Adrenal gland (tissue), 5 donors: ENCODE measurements at regions not wholly inside any gene's neighbourhood (a gene's known extent, or its start where the extent isn't known, plus 50 kb on each side); places are given as distances from the start of the nearest gene placed in this dataset.

Source experiments
- CTCF ChIP-seq, 6 experiments: fragments of 450-650 bp in 4 of 6; fragments of 200-600 bp in 2 of 6; sonication (generic) in 1 of 6; IDR thresholded peaks; 1 replicate in 5 of 6; 2 replicates in 1 of 6; pipeline versions ENCODE4 v1.5.1 to v1.8.0; 2016 to 2021; ENCODE audit warnings: antibody characterized with exemption in 6 of 6, mild to moderate bottlenecking in 2 of 6, moderate library complexity in 1 of 6
- POLR2A ChIP-seq, 2 donors: fragments of 450-650 bp; IDR thresholded peaks; one replicate each; pipeline ENCODE4 v1.6.1; 2017; ENCODE audit warnings: antibody characterized with exemption in 2 of 2, mild to moderate bottlenecking in 2 of 2, moderate library complexity in 1 of 2
- donor health status: DM: no; HTN: no; CAD: no.

DNA sequence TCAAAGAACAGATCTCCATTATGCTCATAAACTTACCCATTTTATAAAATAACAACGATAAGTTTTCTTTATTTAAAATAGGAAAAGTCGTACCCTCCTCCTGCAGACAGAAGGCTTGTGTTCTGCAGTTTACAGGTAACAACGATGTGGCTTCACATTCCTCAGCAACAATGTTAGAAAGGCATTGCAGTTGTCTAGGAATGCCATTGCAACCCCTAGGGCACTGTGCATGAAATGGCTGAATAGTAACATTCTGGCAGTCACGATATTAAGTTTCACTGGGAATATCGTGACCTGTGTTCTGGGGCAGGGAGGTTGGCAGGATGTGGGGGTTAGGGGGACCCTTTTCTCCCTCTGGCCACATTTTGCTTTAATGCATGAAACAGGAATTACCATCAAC is 331.9 kb downstream of the DEPDC1B start:
- TF ChIP-seq CTCF (IDR thresholded peaks at IDR 0.05) = no peak
- no peak for TF ChIP-seq POLR2A (IDR thresholded peaks at IDR 0.05)
